WERI-Rb-1 (cell line): ENCODE measurements at regions not wholly inside any gene's neighbourhood (a gene's known extent, or its start where the extent isn't known, plus 50 kb on each side); places are given as distances from the start of the nearest gene placed in this dataset.

ENCODE experiments used
- DNase-seq: peaks from one replicate; pipeline ENCODE4 v3.0.0-alpha.2; 2020
- H3K27ac ChIP-seq: fragments of 250-450 bp; sonication (Bioruptor Pico); 2 replicates; pipeline ENCODE4 v1.5.1; 2020; ENCODE audit warnings: mild to moderate bottlenecking, moderate library complexity
- H3K27me3 ChIP-seq: fragments of 250-450 bp; sonication (Bioruptor Pico); 2 replicates; pipeline ENCODE4 v1.5.1; 2021; ENCODE audit warnings: mild to moderate bottlenecking, low read depth, moderate library complexity; ENCODE audit not compliant: insufficient read depth, severe bottlenecking
- H3K36me3 ChIP-seq: fragments of 250-450 bp; sonication (Bioruptor Pico); 2 replicates; pipeline ENCODE4 v1.5.1; 2020; ENCODE audit warnings: mild to moderate bottlenecking, moderate library complexity
- H3K4me3 ChIP-seq: 2 replicates; pipeline ENCODE4 v1.5.1; 2011; ENCODE audit warnings: low read depth, mild to moderate bottlenecking, control low read depth, low read length
- H3K9me3 ChIP-seq: fragments of 250-450 bp; sonication (Bioruptor Pico); 2 replicates; pipeline ENCODE4 v1.5.1; 2021; ENCODE audit warnings: mild to moderate bottlenecking, moderate library complexity; ENCODE audit not compliant: severe bottlenecking
- CTCF ChIP-seq: IDR thresholded peaks from 2 replicates; pipeline ENCODE4 v1.5.1; 2011; ENCODE audit warnings: low read depth, mild to moderate bottlenecking, control low read depth, inconsistent platforms, low read length

- DNase-seq, result no peak
- H3K4me3 ChIP-seq, result no peak overlapping the region
- H3K9me3 ChIP-seq, result no peaks in the 10 kb centered on the region
- H3K36me3 ChIP-seq, result no peaks in the 10 kb centered on the region
- no peaks in the 10 kb centered on the region for H3K27me3 ChIP-seq
- TF ChIP-seq CTCF, result no peak
- no peak overlapping the region for H3K27ac ChIP-seq
Measured at GRCh38 chr3:166743481-166744134, 636.5 kb downstream of the ZBBX start.

GRCh38 chr3:166734734-166735133 is 645.4 kb downstream of the ZBBX start:
- Histone ChIP-seq H3K9me3 (no peaks in the 10 kb centered on the region), H3K27me3 (no peaks in the 10 kb centered on the region), H3K36me3 (no peaks in the 10 kb centered on the region), H3K4me3 (no peak overlapping the region), H3K27ac (no peak overlapping the region)
- DNase-seq, result no peak
- TF ChIP-seq CTCF, result no peak

- no peak for TF ChIP-seq CTCF
- H3K27ac ChIP-seq, result no peak overlapping the region
Measured at GRCh38 chr3:166731701-166732100, 648.4 kb downstream of the ZBBX start.

GRCh38 chr3:166721466-166721865 is 658.6 kb downstream of the ZBBX start:
- no peak for DNase-seq
- no peak for TF ChIP-seq CTCF
- Histone ChIP-seq H3K27ac (no peak overlapping the region), H3K27me3 (no peaks in the 10 kb centered on the region), H3K9me3 (no peaks in the 10 kb centered on the region), H3K36me3 (no peaks in the 10 kb centered on the region), H3K4me3 (no peak overlapping the region)

More at GRCh38 chr3:166731701-166732100, 648.4 kb downstream of the ZBBX start:
- no peak for DNase-seq
- Histone ChIP-seq H3K27me3 (no peaks in the 10 kb centered on the region), H3K36me3 (no peaks in the 10 kb centered on the region), H3K9me3 (no peaks in the 10 kb centered on the region), H3K4me3 (no peak overlapping the region)

- Histone ChIP-seq H3K36me3 (no peaks in the 10 kb centered on the region), H3K27me3 (no peaks in the 10 kb centered on the region), H3K27ac (no peak overlapping the region), H3K4me3 (no peak overlapping the region), H3K9me3 (no peaks in the 10 kb centered on the region)
- no peak for DNase-seq
- TF ChIP-seq CTCF, result no peak
Measured at GRCh38 chr3:166714206-166714605, 665.9 kb downstream of the ZBBX start.

- H3K9me3 ChIP-seq, result no peaks in the 10 kb centered on the region
- H3K4me3 ChIP-seq, result no peak overlapping the region
- no peak for DNase-seq
- no peak for TF ChIP-seq CTCF
- H3K27ac ChIP-seq, result no peak overlapping the region
- H3K27me3 ChIP-seq, result no peaks in the 10 kb centered on the region
- H3K36me3 ChIP-seq, result no peaks in the 10 kb centered on the region
Measured at GRCh38 chr3:166713787-166714186, 666.3 kb downstream of the ZBBX start.
